Occipital lobe (tissue), 1 donor: ENCODE measurements at regions not wholly inside any gene's neighbourhood (a gene's known extent, or its start where the extent isn't known, plus 50 kb on each side); places are given as distances from the start of the nearest gene placed in this dataset.

Source experiments
- DNase-seq: peaks from one replicate; lab custom pipeline; 2025; lab: John Stamatoyannopoulos, UW

- DNase-seq, result no peak
Observed at GRCh38 chr17:34527908-34528470, 51.4 kb upstream of the TMEM132E start.

- no peak for DNase-seq
Observed at GRCh38 chr17:34527136-34527907, 52.1 kb upstream of the TMEM132E start.

- no peak for DNase-seq
Observed at GRCh38 chr17:34525651-34526050, 53.7 kb upstream of the TMEM132E start.

DNA sequence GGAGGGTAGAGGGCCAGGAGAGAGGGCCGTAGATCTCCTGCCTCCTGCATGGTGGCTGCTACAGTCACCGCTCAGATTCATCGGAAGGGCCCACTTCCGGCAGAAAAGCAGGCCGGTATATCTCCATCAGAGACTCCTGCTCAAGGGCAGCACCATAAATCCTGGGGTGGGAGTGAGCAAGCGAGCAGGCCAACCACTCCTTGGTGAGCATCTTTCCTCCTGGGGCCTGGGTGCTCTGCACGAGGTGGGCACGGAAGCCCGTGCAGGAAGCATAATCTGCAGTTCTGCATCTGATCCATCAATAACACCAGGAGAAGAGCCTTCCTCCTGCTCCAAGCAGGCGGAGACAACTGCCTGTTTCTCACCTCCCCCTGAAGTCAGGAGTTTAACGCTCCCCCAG is 57.4 kb upstream of the TMEM132E start:
- no peak for DNase-seq

GRCh38 chr17:34519282-34519681 is 60.1 kb upstream of the TMEM132E start:
- DNase-seq, result no peak

GRCh38 chr17:34517406-34517805 is 62.0 kb upstream of the TMEM132E start:
- DNase-seq, result no peak

GRCh38 chr17:34511931-34512330 is 67.5 kb upstream of the TMEM132E start:
- DNase-seq, result no peak

DNA sequence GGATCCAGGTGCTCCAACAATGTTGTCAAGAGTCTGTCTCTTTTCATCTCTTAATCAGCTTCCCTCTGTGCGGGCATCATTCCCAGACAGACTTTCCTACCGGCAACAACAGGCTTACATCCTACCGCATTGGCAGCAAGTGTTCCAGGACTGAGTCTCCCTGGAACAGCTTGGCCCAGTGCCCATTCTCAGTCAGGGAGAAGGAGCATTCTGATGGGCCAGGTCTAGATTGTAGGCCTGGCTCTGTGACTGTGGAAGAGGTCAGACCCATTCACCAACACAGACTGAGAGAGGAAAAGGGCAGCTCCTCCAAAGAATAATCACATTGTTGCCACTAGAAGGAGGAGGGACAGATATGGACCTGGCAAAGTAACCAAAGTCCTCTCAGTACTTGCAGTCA is 68.1 kb upstream of the TMEM132E start:
- no peak for DNase-seq

DNA sequence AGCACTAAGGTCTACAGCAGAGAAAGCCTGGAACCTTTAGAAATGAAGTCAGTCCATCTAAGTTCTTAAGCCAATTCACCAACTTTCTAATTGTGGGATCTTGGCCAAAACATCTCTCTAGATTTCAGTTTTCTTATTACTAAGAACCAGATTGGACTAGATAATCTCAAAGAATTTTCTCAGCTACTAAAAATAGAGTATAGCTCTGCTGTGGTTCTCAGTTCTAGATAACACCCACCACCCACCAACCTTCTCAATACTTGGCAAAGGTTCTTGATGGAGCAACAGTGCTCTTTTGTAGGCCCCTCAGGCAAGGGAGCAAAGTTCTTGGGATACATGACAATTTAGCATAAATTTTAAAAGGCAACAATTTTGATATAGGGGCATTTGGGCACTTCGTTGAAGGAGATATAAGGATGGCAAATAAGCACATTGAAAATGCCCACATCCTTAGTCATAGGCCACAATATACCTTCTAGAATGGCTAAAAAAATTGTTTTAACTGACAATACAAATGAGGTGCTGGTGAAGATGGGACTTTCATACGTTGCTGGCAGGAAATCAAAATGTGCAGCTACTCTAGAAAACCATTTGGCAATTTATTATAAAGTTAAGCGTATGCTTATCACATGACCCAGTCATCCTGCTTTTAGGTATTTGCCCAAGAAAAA is 74.4 kb upstream of the TMEM132E start:
- DNase-seq, result no peak

DNA sequence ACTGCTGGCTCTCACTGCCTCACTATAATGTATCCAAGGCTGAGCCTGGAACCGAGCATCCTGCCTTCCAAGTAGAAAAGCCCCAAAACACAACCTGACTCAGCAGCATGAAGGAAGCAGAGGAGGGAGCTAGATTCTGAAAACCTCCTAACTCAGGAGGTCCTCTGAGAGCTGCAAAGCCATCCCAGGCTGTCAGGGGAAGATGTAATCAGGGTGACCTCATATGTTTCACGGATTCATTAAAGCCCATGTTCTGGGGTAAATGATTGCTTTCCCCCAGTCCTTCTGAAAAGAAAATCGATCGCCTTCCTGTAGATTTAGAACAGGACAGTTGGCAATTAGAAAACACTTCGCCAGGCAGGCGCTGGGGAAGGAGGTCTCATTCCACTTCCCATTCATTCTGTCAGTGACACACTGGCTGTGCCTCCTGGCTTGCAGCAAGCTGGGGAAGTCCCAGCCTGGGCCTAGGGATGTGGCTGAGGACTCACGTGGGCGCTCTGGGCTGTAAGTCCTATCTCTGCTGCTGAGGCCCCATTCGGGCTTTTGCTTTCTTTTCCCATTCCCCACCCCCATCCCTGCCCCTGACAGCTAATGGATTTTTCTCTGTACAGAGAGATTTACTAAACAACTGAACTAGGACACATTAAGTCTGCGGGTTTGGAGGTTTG is 75.7 kb upstream of the TMEM132E start:
- no peak for DNase-seq

DNA sequence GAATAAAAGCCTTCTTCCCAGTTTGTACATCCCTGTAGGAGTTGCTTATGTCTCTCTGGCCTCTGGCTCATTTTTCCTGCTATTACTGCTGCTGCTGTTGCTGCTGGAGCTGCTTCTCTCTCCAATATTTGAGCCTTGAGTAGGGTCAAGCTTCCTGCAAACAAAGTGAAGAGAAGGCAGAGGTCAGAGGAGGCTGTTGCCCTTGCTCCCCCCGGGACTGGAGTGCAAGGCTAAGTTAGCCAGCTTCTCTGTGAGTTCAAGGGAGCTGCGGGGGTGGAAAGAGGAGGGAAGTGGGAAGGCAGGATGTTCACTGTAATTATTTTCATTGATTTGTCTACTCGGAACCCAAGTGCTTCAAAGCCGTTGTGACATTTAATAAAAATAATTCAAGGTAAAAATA is 77.0 kb upstream of the TMEM132E start:
- DNase-seq, result no peak

DNA sequence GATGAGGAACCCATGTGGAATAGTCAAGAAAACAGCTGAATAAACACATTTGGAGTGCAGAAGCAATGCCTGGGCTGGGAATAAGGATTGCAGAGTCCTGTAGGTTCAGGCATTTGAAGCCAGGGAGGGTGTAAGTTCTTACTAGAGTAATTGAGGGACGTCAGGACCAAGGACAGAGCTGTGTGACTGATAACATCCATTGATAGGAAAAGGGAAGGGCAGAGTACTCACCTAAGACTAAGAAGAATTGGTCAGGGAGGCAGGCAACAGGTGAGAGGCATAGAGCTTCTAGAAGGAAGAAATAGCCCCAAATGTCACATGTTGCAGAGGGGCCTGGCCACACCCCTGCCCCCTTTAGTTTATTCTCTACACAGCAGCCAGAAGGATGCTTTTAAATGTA is 79.8 kb upstream of the TMEM132E start:
- no peak for DNase-seq

DNA sequence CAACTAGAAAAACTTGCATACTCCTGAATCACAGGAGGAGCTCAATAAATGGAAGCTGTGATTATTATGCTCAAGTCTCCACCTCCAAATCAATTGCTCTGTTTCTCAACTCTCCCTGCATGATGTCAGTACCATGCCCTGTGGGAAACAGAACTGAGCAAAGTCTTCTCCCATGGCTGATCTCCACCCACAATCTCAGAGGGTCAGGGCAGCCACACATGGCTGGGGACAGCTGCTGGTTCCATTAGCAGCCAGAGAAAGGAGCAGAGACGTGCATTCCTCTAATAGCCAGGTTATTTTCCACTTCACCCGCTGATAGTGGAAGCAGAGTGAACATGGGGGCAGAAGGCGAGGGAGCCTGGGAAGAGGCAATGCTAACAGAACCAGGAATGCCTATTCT is 85.5 kb upstream of the TMEM132E start:
- DNase-seq, result no peak

- DNase-seq, result no peak
Observed at GRCh38 chr17:34487626-34488025, 91.8 kb upstream of the TMEM132E start.

GRCh38 chr17:34486761-34487160 is 92.6 kb upstream of the TMEM132E start:
- no peak for DNase-seq

GRCh38 chr17:34485999-34486398 is 93.4 kb upstream of the TMEM132E start:
- DNase-seq, result no peak

DNA sequence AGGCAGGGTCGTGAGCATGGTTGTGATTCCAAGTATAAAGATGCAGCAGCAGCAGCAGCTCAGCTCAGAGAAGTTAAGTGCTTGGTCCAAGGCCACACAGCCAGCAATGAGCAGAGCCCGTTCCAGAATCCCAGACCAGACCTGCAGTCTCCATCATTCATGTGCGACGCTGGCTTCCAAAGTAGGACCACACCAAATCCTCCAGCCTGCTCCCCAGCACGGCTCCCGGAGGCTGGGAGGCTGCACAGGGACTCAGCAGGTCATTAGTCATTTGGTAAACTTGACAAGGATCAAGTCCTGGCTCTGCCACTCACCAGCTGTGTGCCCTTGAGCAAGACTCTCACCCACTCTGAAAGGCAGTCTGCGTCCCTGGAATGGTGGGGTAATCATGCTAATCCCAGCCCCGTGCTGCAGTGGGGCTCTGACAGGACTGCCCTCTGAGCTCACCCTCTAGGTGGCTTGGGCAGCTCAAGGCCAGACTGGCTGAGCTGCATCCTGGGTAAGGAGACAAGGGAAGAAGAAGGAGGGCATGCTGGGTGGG is 95.1 kb upstream of the TMEM132E start:
- DNase-seq, result no peak

DNA sequence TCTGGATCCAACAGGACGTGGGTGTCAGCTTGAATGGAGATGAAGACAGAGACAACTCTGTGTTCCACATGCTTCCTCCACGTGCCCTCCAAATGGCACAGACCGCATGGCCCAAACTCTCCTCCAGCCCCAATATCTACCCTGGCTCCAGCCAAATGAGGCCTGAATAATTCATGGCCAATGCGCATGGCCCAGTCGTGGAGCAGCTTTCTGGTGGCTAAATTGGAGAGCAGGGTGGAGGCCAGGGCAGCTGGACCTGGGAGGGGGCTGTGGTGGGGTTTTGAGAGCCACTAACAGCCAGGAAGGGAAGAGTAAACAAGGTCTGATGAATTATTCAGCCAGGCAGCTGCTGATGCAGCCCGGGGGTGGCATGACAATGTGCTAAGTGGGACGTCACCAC is 96.7 kb upstream of the TMEM132E start:
- DNase-seq, result no peak

DNA sequence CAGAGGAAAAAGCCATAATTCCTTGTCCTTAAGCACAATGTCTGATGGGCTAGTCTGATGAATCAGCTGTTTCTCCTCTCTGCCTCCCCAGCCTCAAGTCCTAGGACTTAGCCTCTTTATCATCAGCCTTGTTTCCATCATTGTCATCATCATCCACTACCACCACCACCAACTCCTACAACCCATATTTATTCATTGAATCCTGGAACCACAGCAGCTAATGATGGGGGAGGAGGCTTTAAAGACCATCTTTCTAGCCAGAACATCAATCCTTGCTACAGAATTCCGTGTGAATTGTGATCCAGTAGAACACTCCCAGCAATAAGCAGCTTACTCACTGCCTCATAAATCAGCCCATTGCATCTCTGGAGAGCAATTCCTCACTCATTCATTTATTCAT is 97.6 kb upstream of the TMEM132E start:
- DNase-seq, result no peak

- DNase-seq, result no peak
Observed at GRCh38 chr17:34479371-34479770, 100.0 kb upstream of the TMEM132E start.

GRCh38 chr17:34478244-34478643 is 101.1 kb upstream of the TMEM132E start:
- no peak for DNase-seq

DNA sequence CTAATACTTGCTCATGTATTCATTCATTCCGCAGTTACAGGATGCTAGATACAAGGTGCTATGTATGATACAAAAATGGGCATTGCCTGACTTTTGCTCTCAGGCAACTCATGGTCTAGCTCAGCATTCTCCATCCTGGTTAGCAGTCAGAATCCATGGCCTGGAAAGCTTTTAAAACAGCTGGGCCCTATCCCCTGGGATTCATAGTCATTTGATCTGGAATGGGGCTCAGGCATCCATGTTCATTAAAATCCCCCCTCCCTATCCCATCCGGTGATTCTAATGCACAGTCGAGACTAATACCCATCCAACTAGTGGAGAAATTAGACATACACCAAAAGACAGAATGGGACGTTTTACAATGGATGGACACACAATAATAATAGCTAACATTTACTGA is 104.1 kb upstream of the TMEM132E start:
- no peak for DNase-seq
